Choroid plexus epithelial cell (primary cell): ENCODE measurements at regions not wholly inside any gene's neighbourhood (a gene's known extent, or its start where the extent isn't known, plus 50 kb on each side); places are given as distances from the start of the nearest gene placed in this dataset.

Experiments
- DNase-seq: peaks from one replicate; pipeline ENCODE4 v3.0.0-alpha.2; 2010; ENCODE audit warnings: low read depth
- H3K4me3 ChIP-seq: 2 replicates; pipeline ENCODE4 v1.5.1; 2011; ENCODE audit warnings: low read depth, mild to moderate bottlenecking, control low read depth, low read length, moderate library complexity
- TF ChIP-seq, protein P1 (sequence below): conservative IDR thresholded peaks from 2 replicates; pipeline ENCODE4 v1.5.1; 2011; ENCODE audit warnings: low read depth, mild to moderate bottlenecking, control low read depth, inconsistent platforms, low read length, moderate library complexity

DNA sequence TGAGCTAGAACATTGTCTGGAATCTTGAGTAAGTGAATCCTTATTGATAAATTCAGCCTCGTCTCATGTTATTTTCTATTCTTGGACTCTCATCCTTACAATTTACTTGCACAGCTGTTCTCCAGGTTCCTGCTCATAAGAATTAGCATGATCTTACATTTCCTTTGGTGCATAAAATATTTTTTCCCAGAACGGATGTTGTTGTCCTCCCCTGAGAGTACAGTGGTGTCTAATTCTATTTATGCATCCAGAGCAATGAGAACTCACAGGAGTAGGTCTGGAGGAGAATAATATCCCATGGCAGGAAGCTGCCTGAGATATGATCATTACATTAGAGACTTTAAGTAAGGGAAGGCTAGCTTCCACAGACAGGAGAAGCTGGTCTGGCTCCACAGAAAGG, 178.4 kb upstream of the MAST4 start:
- DNase-seq: no peak
- no peak overlapping the region for H3K4me3 ChIP-seq
- TF ChIP-seq, protein P1, sequence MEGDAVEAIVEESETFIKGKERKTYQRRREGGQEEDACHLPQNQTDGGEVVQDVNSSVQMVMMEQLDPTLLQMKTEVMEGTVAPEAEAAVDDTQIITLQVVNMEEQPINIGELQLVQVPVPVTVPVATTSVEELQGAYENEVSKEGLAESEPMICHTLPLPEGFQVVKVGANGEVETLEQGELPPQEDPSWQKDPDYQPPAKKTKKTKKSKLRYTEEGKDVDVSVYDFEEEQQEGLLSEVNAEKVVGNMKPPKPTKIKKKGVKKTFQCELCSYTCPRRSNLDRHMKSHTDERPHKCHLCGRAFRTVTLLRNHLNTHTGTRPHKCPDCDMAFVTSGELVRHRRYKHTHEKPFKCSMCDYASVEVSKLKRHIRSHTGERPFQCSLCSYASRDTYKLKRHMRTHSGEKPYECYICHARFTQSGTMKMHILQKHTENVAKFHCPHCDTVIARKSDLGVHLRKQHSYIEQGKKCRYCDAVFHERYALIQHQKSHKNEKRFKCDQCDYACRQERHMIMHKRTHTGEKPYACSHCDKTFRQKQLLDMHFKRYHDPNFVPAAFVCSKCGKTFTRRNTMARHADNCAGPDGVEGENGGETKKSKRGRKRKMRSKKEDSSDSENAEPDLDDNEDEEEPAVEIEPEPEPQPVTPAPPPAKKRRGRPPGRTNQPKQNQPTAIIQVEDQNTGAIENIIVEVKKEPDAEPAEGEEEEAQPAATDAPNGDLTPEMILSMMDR: no peak

- H3K4me3 ChIP-seq: no peak overlapping the region
- no peak for DNase-seq
- TF ChIP-seq, protein P1: no peak
These were observed 172.7 kb upstream of the MAST4 start for GRCh38 chr5:66423484-66423883.

GRCh38 chr5:66425842-66426241, 170.4 kb upstream of the MAST4 start:
- H3K4me3 ChIP-seq: no peak overlapping the region
- TF ChIP-seq, protein P1: no peak
- DNase-seq: no peak

GRCh38 chr5:66426259-66427138, 169.7 kb upstream of the MAST4 start:
- TF ChIP-seq, protein P1: no peak
- no peak for DNase-seq

DNA sequence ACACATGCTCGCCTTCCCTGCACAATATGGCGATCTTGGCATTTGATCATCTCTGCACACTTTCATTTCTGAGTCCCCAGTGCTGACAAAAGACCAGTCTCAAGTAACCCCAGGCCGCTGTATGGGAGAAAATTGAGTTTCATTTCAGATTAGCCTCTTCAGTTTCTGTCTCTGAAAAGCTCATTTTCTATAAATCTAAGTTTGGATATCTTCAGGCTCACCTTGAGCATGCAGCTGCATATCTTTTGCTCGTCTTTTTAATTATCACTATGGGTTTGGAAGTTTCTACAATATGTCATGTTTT, 169.1 kb upstream of the MAST4 start:
- no peak overlapping the region for H3K4me3 ChIP-seq
- DNase-seq: no peak
- TF ChIP-seq, protein P1: no peak

More at GRCh38 chr5:66426259-66427138, 169.7 kb upstream of the MAST4 start:
- no peak overlapping the region for H3K4me3 ChIP-seq

DNA sequence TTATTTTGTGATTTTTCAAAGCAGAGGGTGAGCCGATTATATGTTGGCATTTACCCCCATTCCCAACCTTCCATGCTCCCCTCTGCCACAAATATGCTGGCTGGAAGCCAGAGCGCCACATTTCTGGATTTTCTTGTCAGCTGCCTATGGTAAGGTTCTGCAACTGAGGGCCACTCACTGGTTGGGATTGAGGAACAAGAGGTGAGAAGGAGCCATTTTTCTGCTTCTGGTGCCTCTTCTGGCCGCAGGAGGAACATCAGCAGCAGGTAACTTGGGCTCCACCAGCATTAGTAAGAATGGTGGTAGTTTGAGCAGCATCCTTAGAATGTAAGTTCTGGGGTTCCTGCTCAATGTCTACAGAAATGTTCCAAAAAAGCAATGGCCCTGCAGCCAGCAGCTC, 159.5 kb upstream of the MAST4 start:
- TF ChIP-seq, protein P1: peak; percentile 28
- H3K4me3 ChIP-seq: no peak overlapping the region
- DNase-seq: no peak

DNA sequence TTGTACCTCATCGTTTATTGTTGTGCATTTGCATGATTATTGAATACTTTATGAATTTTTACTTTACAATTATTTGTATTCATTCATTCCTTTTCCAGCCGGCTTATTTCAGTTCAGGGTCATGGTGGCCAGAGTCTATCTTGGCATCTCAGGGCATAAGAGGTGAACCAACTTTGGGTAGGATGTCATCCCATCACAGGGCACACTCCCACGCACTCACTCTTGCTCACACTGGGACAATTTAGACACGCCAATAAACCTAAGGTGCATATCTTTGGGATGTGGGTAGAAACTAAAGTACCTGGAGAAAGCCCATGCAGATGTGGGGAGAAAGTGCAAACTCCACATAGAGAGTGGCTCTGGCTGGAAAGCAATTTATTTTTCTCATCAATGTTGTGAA, 158.1 kb upstream of the MAST4 start:
- DNase-seq: no peak
- TF ChIP-seq, protein P1: no peak
- no peak overlapping the region for H3K4me3 ChIP-seq
